DOHH2 (cell line): ENCODE measurements at regions not wholly inside any gene's neighbourhood (a gene's known extent, or its start where the extent isn't known, plus 50 kb on each side); places are given as distances from the start of the nearest gene placed in this dataset.

ENCODE experiments used
- H3F3A ChIP-seq: fragments of 200-600 bp; sonication (generic), shearing (Covaris generic); 2 replicates; pipeline ENCODE4 v1.6.0; 2016; ENCODE audit warnings: antibody characterized with exemption, mild to moderate bottlenecking; ENCODE audit not compliant: control insufficient read depth, insufficient read depth
- H3K27ac ChIP-seq: fragments of 200-600 bp; sonication (generic); 2 replicates; pipeline ENCODE4 v1.5.1; 2014; ENCODE audit warnings: low read depth, mild to moderate bottlenecking, low read length, moderate library complexity
- H3K27me3 ChIP-seq: fragments of 200-600 bp; sonication (generic); 2 replicates; pipeline ENCODE4 v1.6.1; 2014; ENCODE audit warnings: mild to moderate bottlenecking, low read length, mixed read lengths; ENCODE audit not compliant: control insufficient read depth
- H3K36me3 ChIP-seq: fragments of 200-600 bp; sonication (generic); 2 replicates; pipeline ENCODE4 v1.6.1; 2014; ENCODE audit warnings: mild to moderate bottlenecking, low read length, moderate library complexity, mixed read lengths; ENCODE audit not compliant: control insufficient read depth
- H3K4me1 ChIP-seq: fragments of 200-600 bp; sonication (generic); 2 replicates; pipeline ENCODE4 v1.6.1; 2014; ENCODE audit warnings: mild to moderate bottlenecking, low read length, mixed read lengths; ENCODE audit not compliant: control insufficient read depth
- H3K4me2 ChIP-seq: fragments of 200-600 bp; sonication (generic); 2 replicates; pipeline ENCODE4 v1.6.0; 2014; ENCODE audit warnings: mild to moderate bottlenecking, low read length, moderate library complexity
- H3K4me3 ChIP-seq: fragments of 200-600 bp; sonication (generic); 2 replicates; pipeline ENCODE4 v1.5.1; 2014; ENCODE audit warnings: mild to moderate bottlenecking, low read length, mixed read lengths
- H3K79me2 ChIP-seq: fragments of 200-600 bp; sonication (generic); 2 replicates; pipeline ENCODE4 v1.6.1; 2014; ENCODE audit warnings: mild to moderate bottlenecking, low read length, mixed read lengths; ENCODE audit not compliant: control insufficient read depth
- H3K9me2 ChIP-seq: fragments of 200-600 bp; sonication (generic); replicated peaks from 2 replicates; pipeline ENCODE4 v1.6.1; 2014; ENCODE audit warnings: mild to moderate bottlenecking, low read length, mixed read lengths; ENCODE audit not compliant: control insufficient read depth
- H3K9me3 ChIP-seq: fragments of 200-600 bp; sonication (generic); 2 replicates; pipeline ENCODE4 v1.6.1; 2014; ENCODE audit warnings: antibody characterized with exemption, low read length, mixed read lengths; ENCODE audit not compliant: control insufficient read depth, insufficient read depth
- H4K20me1 ChIP-seq: fragments of 200-600 bp; sonication (generic); 2 replicates; pipeline ENCODE4 v1.6.0; 2014; ENCODE audit warnings: low read depth, mild to moderate bottlenecking, antibody characterized with exemption, low read length, moderate library complexity; ENCODE audit not compliant: control insufficient read depth, insufficient read depth
- EZH2phosphoT487 ChIP-seq: fragments of 200-600 bp; sonication (generic); IDR thresholded peaks from 2 replicates; pipeline ENCODE4 v1.6.1; 2017; ENCODE audit warnings: borderline replicate concordance, mild to moderate bottlenecking, antibody characterized with exemption, low read length, moderate library complexity, mixed read lengths
- TF ChIP-seq, protein P1 (sequence below): fragments of 200-600 bp; sonication (generic); IDR thresholded peaks from one replicate; pipeline ENCODE4 v1.5.1; 2014; ENCODE audit warnings: antibody characterized with exemption, mild to moderate bottlenecking, low read depth, low read length; ENCODE audit not compliant: poor library complexity, severe bottlenecking

DNA sequence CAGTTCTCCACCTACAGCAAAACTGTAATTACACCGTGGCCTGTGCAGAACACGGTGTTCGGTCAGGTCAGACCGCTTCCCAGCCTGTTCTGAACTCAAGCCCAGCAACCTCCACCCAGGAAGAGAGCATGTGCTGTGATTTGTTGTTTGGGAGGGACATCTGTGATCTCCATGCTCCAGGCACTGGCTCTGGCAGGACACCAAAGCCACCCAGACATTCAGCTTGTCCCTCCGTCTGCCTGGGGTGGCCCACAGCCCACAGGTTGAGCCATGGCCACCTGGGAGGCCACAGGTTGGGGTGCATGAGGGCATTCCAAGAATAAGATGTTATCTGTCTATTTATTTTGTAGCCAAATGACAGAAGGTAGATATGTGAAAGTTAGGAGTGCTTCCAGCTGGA lies 1091.1 kb downstream of the VRK1 start:
- no peaks in the 10 kb centered on the region for H3K36me3 ChIP-seq
- no peak overlapping the region for H3K4me2 ChIP-seq
- H4K20me1 ChIP-seq, result no peaks in the 10 kb centered on the region
- H3K27me3 ChIP-seq, result no peaks in the 10 kb centered on the region
- H3K4me1 ChIP-seq, result no peaks in the 10 kb centered on the region
- H3K4me3 ChIP-seq, result no peak overlapping the region
- no peaks in the 10 kb centered on the region for H3F3A ChIP-seq
- TF ChIP-seq EZH2phosphoT487, result no peak
- TF ChIP-seq, protein P1, sequence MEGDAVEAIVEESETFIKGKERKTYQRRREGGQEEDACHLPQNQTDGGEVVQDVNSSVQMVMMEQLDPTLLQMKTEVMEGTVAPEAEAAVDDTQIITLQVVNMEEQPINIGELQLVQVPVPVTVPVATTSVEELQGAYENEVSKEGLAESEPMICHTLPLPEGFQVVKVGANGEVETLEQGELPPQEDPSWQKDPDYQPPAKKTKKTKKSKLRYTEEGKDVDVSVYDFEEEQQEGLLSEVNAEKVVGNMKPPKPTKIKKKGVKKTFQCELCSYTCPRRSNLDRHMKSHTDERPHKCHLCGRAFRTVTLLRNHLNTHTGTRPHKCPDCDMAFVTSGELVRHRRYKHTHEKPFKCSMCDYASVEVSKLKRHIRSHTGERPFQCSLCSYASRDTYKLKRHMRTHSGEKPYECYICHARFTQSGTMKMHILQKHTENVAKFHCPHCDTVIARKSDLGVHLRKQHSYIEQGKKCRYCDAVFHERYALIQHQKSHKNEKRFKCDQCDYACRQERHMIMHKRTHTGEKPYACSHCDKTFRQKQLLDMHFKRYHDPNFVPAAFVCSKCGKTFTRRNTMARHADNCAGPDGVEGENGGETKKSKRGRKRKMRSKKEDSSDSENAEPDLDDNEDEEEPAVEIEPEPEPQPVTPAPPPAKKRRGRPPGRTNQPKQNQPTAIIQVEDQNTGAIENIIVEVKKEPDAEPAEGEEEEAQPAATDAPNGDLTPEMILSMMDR, result no peak
- H3K79me2 ChIP-seq, result no peaks in the 10 kb centered on the region
- H3K27ac ChIP-seq, result no peak overlapping the region
- no peaks in the 10 kb centered on the region for H3K9me2 ChIP-seq
- H3K9me3 ChIP-seq, result no peaks in the 10 kb centered on the region

GRCh38 chr14:97891515-97891914 lies 1094.3 kb downstream of the VRK1 start:
- Histone ChIP-seq H3K4me2 (no peak overlapping the region), H3K4me3 (no peak overlapping the region), H3K27ac (no peak overlapping the region), H3K36me3 (no peaks in the 10 kb centered on the region), H3K27me3 (no peaks in the 10 kb centered on the region), H4K20me1 (no peaks in the 10 kb centered on the region), H3F3A (no peaks in the 10 kb centered on the region), H3K79me2 (no peaks in the 10 kb centered on the region), H3K9me3 (no peaks in the 10 kb centered on the region), H3K4me1 (no peaks in the 10 kb centered on the region), H3K9me2 (no peaks in the 10 kb centered on the region)
- no peak for TF ChIP-seq EZH2phosphoT487
- TF ChIP-seq, protein P1, result no peak

DNA sequence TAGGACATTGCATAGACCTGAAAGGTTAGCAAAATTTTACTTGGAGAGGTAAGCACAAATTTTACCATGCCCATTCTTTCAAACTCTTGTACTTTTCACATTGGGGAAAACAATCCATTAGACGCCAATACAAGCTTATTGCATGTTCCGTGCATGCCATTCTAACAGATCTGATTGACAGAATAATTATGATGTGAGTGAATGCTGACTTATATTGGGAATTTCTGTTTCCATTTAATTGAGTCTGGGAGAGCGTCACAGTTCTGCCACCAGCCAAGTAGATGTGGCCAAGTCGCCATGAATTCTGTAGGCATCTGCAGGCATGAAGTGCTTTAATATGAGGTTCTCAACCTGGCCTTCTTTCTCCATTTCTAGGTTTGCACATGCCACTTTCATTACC lies 1097.4 kb downstream of the VRK1 start:
- Histone ChIP-seq H3K79me2 (no peaks in the 10 kb centered on the region), H3K36me3 (no peaks in the 10 kb centered on the region), H3K4me1 (no peaks in the 10 kb centered on the region), H3K4me3 (no peak overlapping the region), H3K9me3 (no peaks in the 10 kb centered on the region), H4K20me1 (no peaks in the 10 kb centered on the region), H3K4me2 (no peak overlapping the region), H3K9me2 (no peaks in the 10 kb centered on the region), H3F3A (no peaks in the 10 kb centered on the region), H3K27me3 (no peaks in the 10 kb centered on the region), H3K27ac (no peak overlapping the region)
- TF ChIP-seq EZH2phosphoT487, result no peak
- TF ChIP-seq, protein P1, result no peak
